Lower lobe of right lung (tissue), 2 donors: ENCODE measurements at regions not wholly inside any gene's neighbourhood (a gene's known extent, or its start where the extent isn't known, plus 50 kb on each side); places are given as distances from the start of the nearest gene placed in this dataset.

Experiments used
- ATAC-seq, 2 donors: fragments of 200-7000 bp; cut with Tn5 transposase; one replicate each; pipeline ENCODE4 v1.9.1; 2020 to 2022; ENCODE audit warnings: mild to moderate bottlenecking in 2 of 2, moderate library complexity in 2 of 2
- DNase-seq: peaks from one replicate; pipeline ENCODE4 v3.0.0-alpha.2; 2020
- H3K27ac ChIP-seq: fragments of 200-600 bp; one replicate; pipeline ENCODE4 v1.8.0; 2022
- H3K27me3 ChIP-seq: fragments of 200-600 bp; one replicate; pipeline ENCODE4 v1.8.0; 2022; ENCODE audit warnings: low read depth
- H3K36me3 ChIP-seq: fragments of 200-600 bp; one replicate; pipeline ENCODE4 v1.8.0; 2022; ENCODE audit warnings: mild to moderate bottlenecking
- H3K4me1 ChIP-seq: fragments of 200-600 bp; one replicate; pipeline ENCODE4 v1.8.0; 2022
- H3K4me3 ChIP-seq: fragments of 200-600 bp; one replicate; pipeline ENCODE4 v1.8.0; 2022; ENCODE audit warnings: mild to moderate bottlenecking
- H3K9me3 ChIP-seq: fragments of 200-600 bp; one replicate; pipeline ENCODE4 v1.8.0; 2022
- intact Hi-C: fragments of 100-400 bp; cut with DNase I; formaldehyde crosslinking; loops from one replicate; pipeline ENCODE4 v1.11.0; 2022
- TF ChIP-seq, protein P1 (sequence below): fragments of 200-600 bp; IDR thresholded peaks from one replicate; pipeline ENCODE4 v1.8.0; 2022; ENCODE audit warnings: antibody characterized with exemption, mild to moderate bottlenecking
- donor health status: DM: no; HTN: yes; CAD: no; lungs with severe emphysema.

DNA sequence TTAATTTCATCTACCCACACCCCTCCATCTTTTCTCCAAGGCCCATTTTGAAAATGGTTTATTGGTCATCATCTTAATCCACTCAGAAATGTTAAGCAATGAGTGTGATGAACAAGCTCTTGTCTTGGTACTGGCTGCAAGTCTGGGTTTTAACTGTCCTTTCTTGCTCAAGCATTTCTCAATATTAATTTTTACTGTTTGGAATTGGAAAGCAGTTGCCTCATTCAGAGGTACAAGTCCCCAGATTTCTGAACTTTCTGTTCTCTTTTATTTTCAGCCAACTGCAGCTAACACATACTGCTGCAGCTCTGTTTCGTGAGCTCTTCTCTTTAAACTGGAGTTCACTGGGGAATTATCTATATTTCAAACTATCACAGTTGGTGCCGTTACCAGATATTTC, 99.4 kb upstream of the TEX51 start:
- Histone ChIP-seq H3K9me3 (no peaks in the 10 kb centered on the region), H3K27me3 (peaks cover 1% of the 10 kb centered on the region), H3K4me3 (no peak overlapping the region), H3K36me3 (no peaks in the 10 kb centered on the region), H3K4me1 (no peaks in the 10 kb centered on the region), H3K27ac (no peak overlapping the region)
- TF ChIP-seq, protein P1, sequence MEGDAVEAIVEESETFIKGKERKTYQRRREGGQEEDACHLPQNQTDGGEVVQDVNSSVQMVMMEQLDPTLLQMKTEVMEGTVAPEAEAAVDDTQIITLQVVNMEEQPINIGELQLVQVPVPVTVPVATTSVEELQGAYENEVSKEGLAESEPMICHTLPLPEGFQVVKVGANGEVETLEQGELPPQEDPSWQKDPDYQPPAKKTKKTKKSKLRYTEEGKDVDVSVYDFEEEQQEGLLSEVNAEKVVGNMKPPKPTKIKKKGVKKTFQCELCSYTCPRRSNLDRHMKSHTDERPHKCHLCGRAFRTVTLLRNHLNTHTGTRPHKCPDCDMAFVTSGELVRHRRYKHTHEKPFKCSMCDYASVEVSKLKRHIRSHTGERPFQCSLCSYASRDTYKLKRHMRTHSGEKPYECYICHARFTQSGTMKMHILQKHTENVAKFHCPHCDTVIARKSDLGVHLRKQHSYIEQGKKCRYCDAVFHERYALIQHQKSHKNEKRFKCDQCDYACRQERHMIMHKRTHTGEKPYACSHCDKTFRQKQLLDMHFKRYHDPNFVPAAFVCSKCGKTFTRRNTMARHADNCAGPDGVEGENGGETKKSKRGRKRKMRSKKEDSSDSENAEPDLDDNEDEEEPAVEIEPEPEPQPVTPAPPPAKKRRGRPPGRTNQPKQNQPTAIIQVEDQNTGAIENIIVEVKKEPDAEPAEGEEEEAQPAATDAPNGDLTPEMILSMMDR: no peak
- intact Hi-C loops: no loop called here
- DNase-seq (no peak), ATAC-seq (no peak)

DNA sequence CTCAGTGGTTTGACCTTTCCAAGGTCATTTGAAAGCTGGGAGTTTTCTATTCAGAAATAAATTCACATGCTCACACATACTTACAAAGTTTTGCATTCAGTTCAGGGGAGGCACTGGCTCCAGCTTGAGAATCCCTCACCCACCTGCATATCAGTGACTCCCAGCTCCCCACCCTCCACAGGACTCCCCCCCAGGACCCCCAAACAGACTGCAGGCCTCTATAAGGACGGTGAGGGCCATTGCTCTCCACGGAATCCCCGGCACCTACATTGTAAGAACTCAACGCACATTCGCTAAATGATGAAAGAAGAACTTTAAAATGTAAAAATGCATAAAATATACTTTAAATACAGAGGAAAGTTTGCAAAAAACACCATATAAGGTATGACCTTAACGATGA, 97.2 kb upstream of the TEX51 start:
- no peaks in the 10 kb centered on the region for H3K4me1 ChIP-seq
- no peaks in the 10 kb centered on the region for H3K36me3 ChIP-seq
- DNase-seq: no peak
- no peak for ATAC-seq
- H3K27me3 ChIP-seq: no peaks in the 10 kb centered on the region
- H3K27ac ChIP-seq: no peak overlapping the region
- TF ChIP-seq, protein P1: no peak
- H3K4me3 ChIP-seq: no peak overlapping the region
- intact Hi-C loops: no loop called here
- no peaks in the 10 kb centered on the region for H3K9me3 ChIP-seq

DNA sequence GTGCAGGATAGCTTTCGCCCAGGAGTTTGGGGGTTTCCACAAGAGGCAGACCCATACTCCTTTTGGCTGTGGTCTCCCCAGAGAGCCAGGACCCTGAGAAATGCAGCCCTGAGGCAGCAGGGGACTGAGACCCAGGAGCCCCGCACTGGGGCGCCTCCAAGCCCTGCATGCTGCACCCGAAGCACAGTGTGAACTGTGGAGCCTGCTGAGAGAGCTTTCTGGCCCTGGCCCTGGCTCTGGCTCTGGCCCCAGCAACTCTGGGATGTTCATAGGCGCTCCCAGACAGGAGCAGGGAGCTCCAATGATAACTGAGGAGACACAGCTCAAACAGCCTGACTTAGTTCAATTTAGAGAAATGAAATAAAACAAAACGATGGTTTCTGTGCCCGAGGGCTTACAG, 96.4 kb upstream of the TEX51 start:
- ATAC-seq (no peak), DNase-seq (no peak)
- Histone ChIP-seq H3K27me3 (no peaks in the 10 kb centered on the region), H3K4me3 (no peak overlapping the region), H3K36me3 (no peaks in the 10 kb centered on the region), H3K4me1 (no peaks in the 10 kb centered on the region), H3K9me3 (no peaks in the 10 kb centered on the region), H3K27ac (no peak overlapping the region)
- intact Hi-C loops: no loop called here
- TF ChIP-seq, protein P1: no peak

DNA sequence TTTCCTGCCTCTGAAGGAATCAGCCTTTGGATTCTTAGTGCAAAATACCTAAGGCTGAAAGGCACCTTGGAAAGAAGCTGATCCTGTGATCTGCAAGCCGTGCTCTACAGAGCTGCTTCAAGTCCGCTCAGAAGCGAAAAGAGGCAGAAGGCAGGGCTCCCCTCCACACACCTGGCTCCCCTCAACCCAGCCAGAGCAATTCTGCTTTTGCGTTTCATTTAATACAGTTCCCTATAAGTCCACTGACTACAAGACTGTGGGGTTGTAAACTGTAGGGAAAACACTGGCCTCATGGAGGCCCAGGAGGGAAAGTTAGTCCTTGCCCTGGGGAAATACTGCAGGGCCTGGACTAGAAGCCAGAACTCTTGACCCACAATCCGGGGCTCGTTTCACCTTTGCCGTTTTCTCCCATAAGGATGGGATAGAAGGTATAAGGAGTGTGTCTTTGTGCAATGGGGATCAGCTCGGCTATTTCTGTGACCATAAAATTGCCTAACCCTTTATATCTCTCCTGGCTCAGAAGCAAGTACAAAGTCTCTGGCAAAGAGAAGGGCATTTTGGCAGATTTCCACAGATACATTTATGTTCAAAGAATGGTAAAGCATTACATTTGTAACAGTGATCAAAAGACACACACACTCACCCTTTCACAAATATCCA, 95.8 kb upstream of the TEX51 start:
- intact Hi-C loops: no loop called here
- TF ChIP-seq, protein P1: no peak
- ATAC-seq: no peak

DNA sequence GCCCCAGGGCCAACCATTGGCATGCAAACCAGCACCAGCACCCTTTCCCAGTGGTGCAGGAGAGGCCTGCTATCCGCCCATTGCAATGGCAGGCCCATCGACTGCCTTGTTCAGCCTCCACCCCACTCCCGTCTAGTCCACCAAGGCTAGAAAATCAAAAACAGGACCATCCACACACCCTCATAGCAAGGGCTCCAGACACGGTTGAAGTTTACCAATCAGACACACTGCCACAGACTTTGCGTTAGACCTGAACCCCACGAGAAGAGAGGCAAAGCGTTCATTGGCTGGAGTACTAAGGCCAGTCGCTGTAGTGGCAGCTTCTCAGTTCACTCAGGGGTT, 95.3 kb upstream of the TEX51 start:
- TF ChIP-seq, protein P1: no peak
- intact Hi-C loops: no loop called here
- Histone ChIP-seq H3K27me3 (no peaks in the 10 kb centered on the region), H3K4me3 (no peak overlapping the region), H3K9me3 (no peaks in the 10 kb centered on the region), H3K36me3 (no peaks in the 10 kb centered on the region), H3K4me1 (no peaks in the 10 kb centered on the region), H3K27ac (no peak overlapping the region)
- ATAC-seq (no peak), DNase-seq (no peak)

More for the DNA sequence above, 95.8 kb upstream of the TEX51 start:
- H3K27ac ChIP-seq: no peak overlapping the region
- no peak for DNase-seq
- H3K27me3 ChIP-seq: no peaks in the 10 kb centered on the region
- no peaks in the 10 kb centered on the region for H3K4me1 ChIP-seq
- H3K9me3 ChIP-seq: no peaks in the 10 kb centered on the region
- no peak overlapping the region for H3K4me3 ChIP-seq
- no peaks in the 10 kb centered on the region for H3K36me3 ChIP-seq

DNA sequence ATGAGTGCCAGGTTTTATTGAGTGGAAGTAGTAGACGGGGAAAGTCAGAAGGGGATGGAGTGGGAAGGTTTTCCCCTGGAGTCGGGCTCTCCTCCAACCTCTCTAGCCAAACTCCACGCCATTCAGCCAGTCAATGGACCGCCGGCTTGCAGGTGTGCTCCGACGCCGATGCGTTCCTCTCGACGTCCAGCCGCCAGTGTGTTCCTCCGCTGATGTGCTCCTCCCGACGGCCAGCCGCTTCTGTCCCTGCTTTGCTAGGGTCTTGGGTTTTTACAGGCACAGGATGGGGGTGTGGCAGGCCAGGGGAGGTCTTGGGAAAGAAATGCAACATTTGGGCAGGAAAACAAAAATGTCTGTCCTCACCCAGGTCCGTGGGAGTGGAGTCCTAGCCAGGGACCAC, 94.3 kb upstream of the TEX51 start:
- ATAC-seq (no peak), DNase-seq (no peak)
- Histone ChIP-seq H3K27me3 (no peaks in the 10 kb centered on the region), H3K4me3 (no peak overlapping the region), H3K9me3 (no peaks in the 10 kb centered on the region), H3K36me3 (no peaks in the 10 kb centered on the region), H3K4me1 (no peaks in the 10 kb centered on the region), H3K27ac (no peak overlapping the region)
- TF ChIP-seq, protein P1: no peak
- intact Hi-C loops: no loop called here
